ENCODE measurements at regions not wholly inside any gene's neighbourhood (a gene's known extent, or its start where the extent isn't known, plus 50 kb on each side); places are given as distances from the start of the nearest gene placed in this dataset.

DNA sequence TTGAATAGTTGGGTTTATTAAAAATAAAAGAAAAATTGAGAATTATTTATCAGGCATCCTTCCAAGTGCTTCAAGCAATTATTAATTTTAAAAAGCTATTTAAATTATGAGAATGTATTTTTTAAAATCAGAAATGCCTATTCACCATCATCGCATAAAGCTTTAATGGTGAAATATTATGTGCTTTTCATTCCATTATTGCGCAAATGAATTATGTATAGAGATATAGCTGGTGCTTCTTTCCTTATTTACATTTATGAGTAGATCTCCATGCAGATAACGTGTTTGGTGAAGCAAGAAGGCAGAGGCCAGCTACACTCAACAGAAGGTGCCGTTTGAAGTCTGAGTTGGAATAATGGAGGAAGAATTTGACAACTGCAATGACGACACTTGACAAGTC lies 549.1 kb upstream of the DPP6 start:
- TF ChIP-seq, protein P1, sequence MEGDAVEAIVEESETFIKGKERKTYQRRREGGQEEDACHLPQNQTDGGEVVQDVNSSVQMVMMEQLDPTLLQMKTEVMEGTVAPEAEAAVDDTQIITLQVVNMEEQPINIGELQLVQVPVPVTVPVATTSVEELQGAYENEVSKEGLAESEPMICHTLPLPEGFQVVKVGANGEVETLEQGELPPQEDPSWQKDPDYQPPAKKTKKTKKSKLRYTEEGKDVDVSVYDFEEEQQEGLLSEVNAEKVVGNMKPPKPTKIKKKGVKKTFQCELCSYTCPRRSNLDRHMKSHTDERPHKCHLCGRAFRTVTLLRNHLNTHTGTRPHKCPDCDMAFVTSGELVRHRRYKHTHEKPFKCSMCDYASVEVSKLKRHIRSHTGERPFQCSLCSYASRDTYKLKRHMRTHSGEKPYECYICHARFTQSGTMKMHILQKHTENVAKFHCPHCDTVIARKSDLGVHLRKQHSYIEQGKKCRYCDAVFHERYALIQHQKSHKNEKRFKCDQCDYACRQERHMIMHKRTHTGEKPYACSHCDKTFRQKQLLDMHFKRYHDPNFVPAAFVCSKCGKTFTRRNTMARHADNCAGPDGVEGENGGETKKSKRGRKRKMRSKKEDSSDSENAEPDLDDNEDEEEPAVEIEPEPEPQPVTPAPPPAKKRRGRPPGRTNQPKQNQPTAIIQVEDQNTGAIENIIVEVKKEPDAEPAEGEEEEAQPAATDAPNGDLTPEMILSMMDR (IDR thresholded peaks at IDR 0.05): no peak
- Mint-ChIP-seq H3K36me3 (no peaks in the 10 kb centered on the region), H3K27me3 (ENCODE audit: low read depth in 3 of 3) (peaks cover 0 to 2% (median 0%) of the 10 kb centered on the region in 3 donors), H3K27ac (no peak overlapping the region), H3K4me3 (no peak overlapping the region), H3K4me1 (no peaks in the 10 kb centered on the region), H3K9me3 (peaks cover 1 to 20% (median 9%) of the 10 kb centered on the region in 7 donors)
- Histone ChIP-seq H3K4me1 (ENCODE audit: control insufficient read depth in 1 of 2, insufficient read depth in 2 of 2, low read length in 2 of 2) (no peaks in the 10 kb centered on the region), H3K27me3 (ENCODE audit: control insufficient read depth in 2 of 2, insufficient read depth in 2 of 2, low read length in 2 of 2) (no peaks in the 10 kb centered on the region), H3K4me3 (replicated peaks in 1 of 3; ENCODE audit: low read depth in 2 of 3, low read length in 3 of 3) (no peak overlapping the region), H3K4me2 (replicated peaks; ENCODE audit: extremely low read depth, low read length, poor library complexity, severe bottlenecking) (no peak overlapping the region), H3K36me3 (replicated peaks in 1 of 2; ENCODE audit: control insufficient read depth in 1 of 2, insufficient read depth in 2 of 2, low read length in 2 of 2) (no peaks in the 10 kb centered on the region), H3K79me2 (ENCODE audit: insufficient read depth, low read length) (no peaks in the 10 kb centered on the region), H3K9ac (ENCODE audit: insufficient read depth, low read length, poor library complexity, severe bottlenecking) (no peak overlapping the region), H2AFZ (ENCODE audit: insufficient read depth, low read depth, low read length, poor library complexity, severe bottlenecking) (no peak overlapping the region), H3K9me3 (replicated peaks in 1 of 2; ENCODE audit: control insufficient read depth in 1 of 2, insufficient read depth in 1 of 2, low read length in 2 of 2) (peaks cover 33 to 37% of the 10 kb centered on the region in 2 donors), H3K27ac (ENCODE audit: low read depth in 1 of 2, low read length in 2 of 2) (no peak overlapping the region), H4K20me1 (ENCODE audit: insufficient read depth, low read length) (no peaks in the 10 kb centered on the region)
- intact Hi-C loops (cut with micrococcal nuclease): no loop called here
- WGBS (ENCODE audit: insufficient coverage): no CpG with 5 or more reads among the region's 5 CpGs
- no peak for DNase-seq

DNA sequence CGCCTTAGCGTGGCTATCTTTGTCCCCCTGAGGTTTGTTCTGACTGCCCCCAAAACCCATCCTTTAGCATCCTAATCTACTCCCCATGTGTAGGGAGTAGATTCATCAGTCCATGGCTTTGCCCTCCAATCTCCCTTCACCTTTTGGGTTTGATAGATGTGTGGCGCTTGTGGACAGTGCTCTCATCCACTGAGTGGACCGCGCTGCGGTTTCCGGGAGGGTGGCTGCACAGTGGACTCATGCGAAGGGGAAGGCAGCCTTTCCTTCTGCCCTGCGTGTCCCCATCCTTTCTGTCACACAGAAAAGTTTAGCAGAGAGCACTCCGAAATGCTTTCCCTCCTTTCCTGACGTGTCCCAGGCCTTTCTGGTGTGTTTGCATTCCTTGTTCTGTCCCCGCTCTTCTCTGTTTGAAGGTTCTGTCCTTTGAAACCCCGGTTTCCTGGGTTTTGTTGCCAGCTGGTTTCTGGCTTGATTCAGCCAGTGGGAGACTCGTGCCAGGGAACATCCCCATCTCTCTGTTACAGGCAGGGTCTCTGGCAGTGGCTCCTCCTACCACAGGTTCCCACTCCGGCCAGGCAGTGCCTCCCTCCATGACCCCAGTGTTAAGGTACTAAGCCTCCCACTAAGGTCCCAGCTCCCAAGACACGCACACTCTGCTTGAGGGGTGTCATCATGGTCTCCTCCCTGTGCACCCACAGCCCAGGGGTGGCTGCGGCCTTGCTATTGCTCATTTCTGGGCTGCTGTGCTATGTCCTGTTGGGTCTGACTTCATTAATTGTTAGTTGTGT lies 547.7 kb upstream of the DPP6 start:
- Histone ChIP-seq H3K36me3 (replicated peaks in 1 of 2; ENCODE audit: control insufficient read depth in 1 of 2, insufficient read depth in 2 of 2, low read length in 2 of 2) (no peaks in the 10 kb centered on the region), H3K27me3 (ENCODE audit: control insufficient read depth in 2 of 2, insufficient read depth in 2 of 2, low read length in 2 of 2) (no peaks in the 10 kb centered on the region), H2AFZ (ENCODE audit: insufficient read depth, low read depth, low read length, poor library complexity, severe bottlenecking) (no peak overlapping the region), H3K79me2 (ENCODE audit: insufficient read depth, low read length) (no peaks in the 10 kb centered on the region), H3K4me3 (replicated peaks in 1 of 3; ENCODE audit: low read depth in 2 of 3, low read length in 3 of 3) (no peak overlapping the region), H3K9me3 (replicated peaks in 1 of 2; ENCODE audit: control insufficient read depth in 1 of 2, insufficient read depth in 1 of 2, low read length in 2 of 2) (peaks cover 34 to 37% of the 10 kb centered on the region in 2 donors), H3K27ac (ENCODE audit: low read depth in 1 of 2, low read length in 2 of 2) (no peak overlapping the region), H3K4me1 (ENCODE audit: control insufficient read depth in 1 of 2, insufficient read depth in 2 of 2, low read length in 2 of 2) (no peaks in the 10 kb centered on the region), H3K4me2 (replicated peaks; ENCODE audit: extremely low read depth, low read length, poor library complexity, severe bottlenecking) (no peak overlapping the region), H3K9ac (ENCODE audit: insufficient read depth, low read length, poor library complexity, severe bottlenecking) (no peak overlapping the region), H4K20me1 (ENCODE audit: insufficient read depth, low read length) (no peaks in the 10 kb centered on the region)
- 74% methylated on average over 11 of the region's 17 CpGs for WGBS (ENCODE audit: insufficient coverage)
- Mint-ChIP-seq H3K4me3 (no peak overlapping the region), H3K36me3 (no peaks in the 10 kb centered on the region), H3K27me3 (ENCODE audit: low read depth in 3 of 3) (peaks cover 0 to 2% (median 0%) of the 10 kb centered on the region in 3 donors), H3K4me1 (no peaks in the 10 kb centered on the region), H3K27ac (peak overlapping the region in 1 of 7 donors; percentile 28), H3K9me3 (peaks cover 3 to 21% (median 9%) of the 10 kb centered on the region in 7 donors)
- no peak for DNase-seq
- intact Hi-C loops (cut with micrococcal nuclease): no loop called here
- TF ChIP-seq, protein P1 (IDR thresholded peaks at IDR 0.05): no peak

All from CD14-positive monocyte (primary cell).